Islet of Langerhans (tissue), 1 donor: ENCODE measurements at regions not wholly inside any gene's neighbourhood (a gene's known extent, or its start where the extent isn't known, plus 50 kb on each side); places are given as distances from the start of the nearest gene placed in this dataset.

Experiments used
- FAIRE-seq: peaks from one replicate; lab custom pipeline; 2011; peaks lifted over from hg19 to GRCh38; lab: Jason Lieb, UNC

DNA sequence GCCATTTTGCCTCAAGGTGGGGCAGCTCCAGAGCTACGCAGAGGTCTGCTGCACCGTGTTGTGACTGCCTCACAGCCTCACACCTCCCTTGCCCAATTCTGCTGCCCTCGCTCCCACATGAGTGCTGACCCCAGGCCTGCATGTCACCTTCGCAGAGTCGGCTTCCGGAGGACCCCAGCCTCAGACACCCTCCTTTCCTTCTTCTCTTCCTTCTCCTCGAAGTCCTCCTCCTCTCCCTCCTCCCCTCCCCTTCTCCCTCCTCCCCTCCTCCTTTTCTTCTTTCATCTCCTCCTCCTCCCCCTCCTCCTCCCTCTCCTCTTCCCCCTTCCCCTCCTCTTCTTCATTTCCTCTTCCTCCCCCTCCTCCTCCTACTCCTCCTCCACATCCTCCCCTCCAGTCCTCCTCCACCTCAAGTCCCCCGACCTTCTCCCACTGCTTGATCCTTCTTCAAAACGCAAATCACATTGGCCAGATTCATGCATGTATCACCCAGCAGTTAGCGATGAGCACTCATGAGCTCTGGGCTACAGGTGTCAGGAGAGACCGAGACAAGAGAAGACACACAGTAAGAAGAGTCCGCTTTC is 243.8 kb downstream of the RBFOX3 start:
- no peak for FAIRE-seq

DNA sequence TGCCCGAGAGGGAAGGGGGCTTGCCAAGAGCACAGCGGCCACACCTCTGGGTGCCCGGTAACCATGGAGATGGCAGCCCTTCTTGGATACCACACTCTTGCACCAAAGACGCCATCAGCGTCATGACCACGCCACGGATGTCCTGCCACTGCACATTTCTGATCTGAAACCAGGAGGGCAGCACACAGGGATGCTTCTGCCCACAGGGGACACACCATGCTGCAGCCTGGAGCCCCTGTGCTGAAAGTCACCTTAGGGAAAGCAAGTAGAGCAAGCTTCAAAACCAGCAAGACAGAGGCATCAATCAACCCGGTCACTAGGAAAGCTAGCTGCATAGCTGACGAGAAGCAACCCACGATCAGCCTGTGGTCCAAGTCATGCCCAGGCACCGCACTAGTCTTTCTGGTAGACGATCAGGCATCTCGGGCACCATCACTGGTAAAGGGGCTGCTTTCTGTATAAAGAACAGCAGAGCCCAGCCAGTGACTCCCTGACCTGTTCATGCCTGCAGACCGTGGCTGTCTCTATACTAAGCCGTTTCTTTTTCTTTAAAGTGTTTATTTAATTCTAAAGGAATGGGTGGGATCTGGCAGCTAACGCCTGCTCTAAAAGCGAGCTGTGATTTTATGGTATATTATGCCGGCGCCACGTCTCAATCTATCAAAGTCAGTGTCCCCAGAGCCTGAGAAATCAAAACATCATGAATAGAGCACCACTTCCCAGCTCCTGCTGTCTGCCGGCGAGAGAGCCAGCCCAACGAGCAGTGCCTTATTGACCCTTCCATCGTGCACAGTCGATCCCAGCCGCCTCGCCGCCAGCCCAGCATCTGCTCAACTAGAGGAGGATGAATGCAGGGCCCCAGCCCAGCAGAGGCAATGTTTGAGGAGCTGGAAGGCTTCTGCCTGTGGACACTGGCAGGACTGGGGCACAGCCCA is 244.7 kb downstream of the RBFOX3 start:
- no peak for FAIRE-seq

DNA sequence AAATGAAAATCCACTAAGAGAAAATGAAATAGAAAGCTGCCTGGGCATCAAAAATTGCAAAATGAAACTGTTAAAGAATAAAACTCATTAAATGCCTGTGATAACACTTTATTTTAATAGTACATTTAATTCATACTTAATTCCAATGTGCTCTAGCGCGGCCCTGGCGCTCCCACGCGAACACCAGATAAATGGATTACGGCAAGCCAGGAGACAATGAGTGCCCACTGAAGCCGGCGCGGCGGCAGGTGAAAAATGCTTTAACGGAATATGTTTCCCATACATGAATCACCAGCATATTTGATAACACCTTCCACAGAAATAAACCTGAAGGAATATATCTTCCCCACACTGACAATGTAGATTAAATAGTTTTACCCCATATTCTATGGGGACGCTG is 245.5 kb downstream of the RBFOX3 start:
- no peak for FAIRE-seq

DNA sequence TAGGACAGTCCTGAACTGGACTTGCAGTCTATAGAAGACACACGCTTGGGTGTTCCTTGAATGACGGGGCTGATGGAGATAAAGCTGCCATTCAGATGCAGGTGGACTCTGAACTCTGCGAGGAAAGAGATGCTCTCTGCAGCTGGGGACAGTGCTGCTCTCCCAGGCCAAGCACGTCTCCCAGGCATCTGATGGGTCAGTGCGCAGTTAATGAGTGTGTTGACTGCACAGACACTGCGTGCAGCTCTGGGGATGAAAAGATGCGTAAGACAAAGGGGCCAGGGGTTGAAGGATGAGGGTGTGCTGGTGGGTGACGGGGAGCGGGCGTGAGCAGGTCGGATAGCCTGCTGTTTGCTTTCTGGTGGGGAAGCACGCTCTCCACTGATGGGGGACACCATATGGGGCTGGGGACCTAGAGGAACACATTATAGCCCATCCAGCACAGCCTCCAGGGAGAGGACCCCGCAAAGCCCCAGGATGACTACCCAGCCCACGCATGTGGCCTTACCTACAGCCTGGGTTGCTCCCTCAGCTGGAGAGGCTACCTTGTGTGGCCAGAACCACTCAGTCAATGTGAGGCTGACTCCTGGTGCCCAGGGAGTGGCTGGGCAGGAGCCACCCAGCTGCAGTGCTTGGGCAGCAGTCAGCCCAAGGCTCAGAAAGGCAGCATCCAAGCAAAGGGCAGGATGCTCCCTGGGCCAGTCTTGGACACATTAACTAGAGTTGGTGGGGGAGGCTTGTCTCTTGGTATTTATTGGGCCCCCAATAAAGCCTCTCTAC is 246.3 kb downstream of the RBFOX3 start:
- FAIRE-seq, result no peak

DNA sequence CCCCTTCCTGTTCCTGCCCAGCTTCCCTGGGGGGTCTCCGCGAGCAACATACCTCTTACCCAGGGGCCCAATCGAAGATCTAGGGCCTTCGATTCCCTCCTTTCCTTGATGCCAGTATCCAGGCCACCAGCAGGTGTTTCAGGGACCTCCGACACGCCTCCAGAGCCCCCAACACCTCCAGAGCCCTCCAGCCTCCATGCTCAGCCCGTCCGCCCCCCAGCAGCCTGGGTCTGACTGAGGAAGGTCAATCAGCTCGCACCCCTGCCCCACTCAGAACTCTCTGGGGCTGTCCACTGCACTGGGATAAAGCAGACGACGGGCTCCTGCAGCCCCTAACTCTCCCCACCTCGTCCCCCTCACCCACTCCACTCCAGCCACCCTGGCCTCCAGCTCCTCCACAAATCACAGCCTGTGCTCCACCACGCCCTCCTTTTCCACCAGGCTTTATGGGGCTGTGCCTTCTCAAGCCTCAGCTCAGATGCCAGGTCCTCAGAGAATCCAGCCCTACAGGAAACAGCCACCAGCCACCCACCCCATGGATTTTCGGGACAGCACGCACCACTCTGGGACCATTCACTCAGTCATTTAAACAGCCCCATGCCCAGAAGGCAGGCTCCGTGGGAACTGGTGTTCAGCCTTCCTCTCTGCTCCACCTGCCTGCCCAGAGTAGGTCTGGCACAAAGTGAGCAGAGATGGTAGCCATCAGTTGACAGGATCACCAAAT is 247.1 kb downstream of the RBFOX3 start:
- no peak for FAIRE-seq

DNA sequence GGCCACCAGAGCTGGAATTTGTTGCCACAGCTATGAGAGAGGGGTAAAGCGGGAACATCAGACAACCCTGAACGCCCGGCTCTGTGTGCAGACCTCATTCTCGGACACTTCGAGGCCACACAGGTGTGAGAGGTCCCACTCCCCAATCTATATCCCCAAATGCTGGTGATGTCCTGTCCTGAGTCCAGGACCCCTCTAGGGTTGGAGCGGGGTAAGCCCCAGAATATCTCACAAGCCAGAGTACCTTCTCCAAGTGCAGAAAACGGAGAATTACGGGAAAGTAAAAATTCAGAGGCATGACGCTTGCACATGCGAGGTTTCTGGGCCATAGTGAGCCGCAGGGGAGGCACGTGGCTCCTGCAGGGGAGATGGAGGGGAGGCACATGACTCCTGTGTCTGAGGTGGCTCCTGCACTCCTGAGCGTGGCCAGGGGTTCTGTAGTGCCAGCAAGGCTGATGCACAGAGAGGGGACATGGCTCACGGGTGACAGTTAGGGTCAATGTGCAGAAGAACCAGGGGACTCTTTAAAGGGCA is 248.0 kb downstream of the RBFOX3 start:
- FAIRE-seq, result no peak

DNA sequence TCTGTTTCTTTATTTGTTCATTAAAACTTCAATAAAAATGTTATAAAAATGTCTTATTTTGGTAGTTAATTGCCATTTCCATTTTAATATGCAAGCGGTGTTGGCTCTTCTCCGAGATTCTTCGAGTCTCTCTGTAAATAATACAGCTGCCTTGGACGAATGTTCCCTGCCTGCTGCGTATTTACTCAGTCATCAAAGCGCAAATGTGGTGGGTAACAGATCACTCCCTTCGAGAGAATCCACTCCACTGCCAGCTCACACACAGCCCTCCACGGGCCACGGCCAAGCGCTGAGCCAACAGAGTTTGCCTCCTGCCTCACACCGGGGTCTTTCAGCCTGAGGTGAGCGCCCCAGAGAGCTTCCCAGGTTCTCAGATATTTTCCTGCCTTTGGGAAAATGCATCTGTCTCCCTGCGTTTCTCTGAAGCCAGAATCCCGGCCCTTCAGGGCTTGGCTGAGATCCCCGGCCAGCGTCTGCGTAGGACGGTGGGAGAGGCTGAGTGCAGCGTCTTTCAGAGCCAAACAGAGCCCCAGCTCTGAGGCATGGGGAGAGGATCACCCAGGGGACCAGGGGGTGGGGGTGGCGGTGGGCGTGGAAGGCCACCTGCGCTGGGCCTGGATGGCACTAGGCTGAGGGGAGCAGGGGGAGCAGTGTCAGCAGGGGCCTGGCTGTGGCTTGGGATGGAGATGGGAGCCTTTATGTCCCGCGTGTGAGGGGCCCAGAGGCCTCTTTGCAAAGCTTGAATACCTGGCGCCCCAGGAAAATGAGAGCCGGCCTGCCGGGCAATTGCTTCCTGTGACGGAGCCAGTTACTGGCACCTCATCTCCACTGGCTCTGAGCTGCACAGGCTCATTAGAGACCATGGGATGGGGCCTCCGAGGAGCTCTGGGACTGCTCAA is 248.7 kb downstream of the RBFOX3 start:
- FAIRE-seq, result no peak

DNA sequence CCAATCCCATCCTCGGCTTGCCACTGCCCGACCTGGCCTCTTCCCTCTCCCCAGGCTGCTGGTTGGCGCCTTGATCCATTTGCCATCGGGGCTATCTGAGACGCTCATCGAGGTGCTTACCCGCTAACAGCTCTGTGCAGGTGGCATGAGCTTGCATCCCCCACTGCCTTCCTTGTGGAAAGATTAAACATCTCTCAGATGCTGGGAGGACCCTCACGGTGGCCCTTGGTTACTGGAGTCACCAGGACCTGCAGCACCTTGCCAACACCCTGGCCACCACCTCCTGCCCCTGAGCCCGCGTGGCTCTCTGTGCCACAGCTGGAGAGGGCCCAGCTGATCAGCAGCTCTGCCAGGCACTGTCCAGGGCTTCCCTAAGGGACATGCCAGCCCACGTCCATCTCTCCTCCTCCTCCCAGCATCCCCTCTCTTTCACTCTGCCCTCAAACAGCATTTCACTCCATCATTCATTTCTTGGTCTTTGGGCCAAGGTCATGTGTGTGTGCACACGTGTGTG is 249.6 kb downstream of the RBFOX3 start:
- no peak for FAIRE-seq

DNA sequence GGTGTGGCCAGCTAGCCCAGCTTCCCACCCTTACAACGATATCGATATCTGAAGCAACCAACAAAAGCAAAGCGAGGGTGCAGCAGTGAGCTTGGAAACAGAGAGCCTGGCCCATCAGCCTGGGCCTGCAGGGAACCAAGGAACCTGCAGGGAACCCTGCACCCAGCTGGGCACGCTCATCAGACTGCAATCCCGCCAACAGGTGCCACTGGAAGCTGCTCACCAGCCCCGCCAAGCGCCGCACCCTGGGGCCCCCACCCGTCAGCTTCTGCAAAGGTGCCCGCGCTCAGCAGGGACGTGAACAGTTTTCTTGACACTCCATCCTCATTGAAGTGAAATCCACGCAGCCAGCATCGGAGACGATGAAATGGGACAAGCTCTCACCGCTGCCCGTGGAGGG is 250.7 kb downstream of the RBFOX3 start:
- FAIRE-seq, result no peak

DNA sequence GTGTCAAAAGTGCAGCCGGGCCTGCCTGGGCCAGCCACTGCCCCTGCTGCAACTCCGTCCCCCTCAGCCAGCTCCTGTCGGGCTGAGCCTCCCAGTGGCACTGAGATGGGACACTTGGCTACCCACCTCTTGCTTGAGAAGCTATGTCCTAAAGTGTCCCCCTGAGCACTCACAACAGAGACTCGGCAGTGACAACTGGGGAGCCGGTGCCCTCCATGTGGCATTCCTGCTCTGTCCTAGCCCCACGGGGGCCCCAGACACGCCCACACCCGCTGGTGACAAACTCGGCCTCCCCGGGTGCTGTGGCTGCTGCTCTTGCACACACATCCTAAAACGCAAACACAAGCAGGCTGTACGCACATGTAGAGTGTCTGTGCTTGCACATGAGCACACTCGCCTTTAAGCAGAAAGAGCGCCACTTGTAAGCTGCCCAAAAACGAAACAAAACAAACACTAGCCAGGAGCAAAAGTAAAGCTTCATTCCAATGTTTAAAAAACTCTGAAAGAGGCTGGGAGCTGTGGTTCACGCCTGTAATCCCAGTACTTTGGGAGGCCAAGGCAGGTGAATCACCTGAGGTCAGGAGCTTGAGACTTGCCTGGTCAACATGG is 253.9 kb downstream of the RBFOX3 start:
- FAIRE-seq, result no peak

DNA sequence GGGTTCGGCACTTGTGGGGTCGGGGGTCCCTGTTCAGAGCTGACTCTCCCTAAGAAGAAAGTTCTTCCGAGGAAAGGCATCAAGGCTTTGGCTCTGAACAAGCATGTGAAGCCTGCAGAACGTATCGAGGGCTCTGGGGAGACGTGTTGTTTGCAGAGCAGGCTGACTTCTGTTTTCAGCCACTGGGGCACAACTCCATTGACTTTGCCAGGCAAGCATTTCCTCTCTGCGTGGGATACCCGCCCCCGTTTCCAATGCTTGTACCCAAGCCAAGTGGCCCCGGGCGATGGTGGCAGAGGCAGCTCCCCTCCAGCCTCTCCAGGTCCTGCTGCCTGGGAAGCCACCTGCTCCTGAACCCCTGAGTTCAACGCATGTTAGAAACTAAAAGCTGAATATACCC is 255.7 kb downstream of the RBFOX3 start:
- no peak for FAIRE-seq

DNA sequence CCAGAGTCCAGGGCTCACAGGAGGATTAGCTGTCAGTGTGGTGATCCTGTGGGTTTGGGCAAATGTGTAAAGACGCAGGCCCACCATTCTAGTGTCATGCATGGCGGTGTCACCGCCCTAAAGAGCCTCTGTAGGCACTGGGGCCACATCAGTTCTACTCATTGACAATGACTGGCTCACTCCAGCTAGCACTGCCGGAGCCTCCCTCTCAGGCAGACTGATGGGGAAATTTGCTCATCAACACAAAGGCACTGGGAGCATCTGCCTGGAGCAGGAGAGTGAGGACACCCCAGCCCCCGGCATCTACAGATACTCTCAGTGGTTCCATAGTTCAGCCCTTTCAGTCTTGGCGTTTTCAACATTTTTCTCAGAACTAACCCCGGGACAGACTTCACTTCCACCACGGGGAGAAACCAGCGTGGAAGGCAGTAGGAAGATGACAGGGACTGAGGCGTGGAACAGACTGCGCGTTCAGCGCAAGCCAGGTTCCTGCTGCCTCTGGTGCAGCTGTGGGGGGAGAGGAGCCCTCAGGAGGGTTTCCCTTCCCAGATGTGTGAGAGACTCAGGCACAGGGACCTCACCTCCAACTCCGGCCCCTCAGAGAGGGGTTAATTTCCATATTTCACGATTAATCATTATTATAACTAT is 256.6 kb downstream of the RBFOX3 start:
- no peak for FAIRE-seq

DNA sequence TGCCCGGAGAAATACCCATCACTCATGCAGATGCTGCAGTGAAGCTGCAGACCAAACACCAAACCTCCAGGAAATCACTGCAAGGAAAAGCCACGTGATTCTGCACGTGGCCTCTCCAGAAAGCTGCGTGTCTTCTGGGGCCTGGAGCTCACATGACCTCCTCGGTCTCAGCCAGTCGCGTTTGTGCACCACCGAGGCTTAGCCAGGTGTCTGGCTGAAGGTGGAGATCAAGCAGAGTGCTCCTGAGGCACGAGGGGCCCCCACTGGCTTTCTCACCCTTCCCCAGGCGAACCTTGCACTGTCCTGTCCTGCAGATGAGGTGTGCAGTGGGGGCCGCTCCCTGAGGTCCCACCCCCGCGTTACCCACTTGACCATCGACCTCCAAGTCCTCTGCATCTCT is 257.3 kb downstream of the RBFOX3 start:
- no peak for FAIRE-seq

DNA sequence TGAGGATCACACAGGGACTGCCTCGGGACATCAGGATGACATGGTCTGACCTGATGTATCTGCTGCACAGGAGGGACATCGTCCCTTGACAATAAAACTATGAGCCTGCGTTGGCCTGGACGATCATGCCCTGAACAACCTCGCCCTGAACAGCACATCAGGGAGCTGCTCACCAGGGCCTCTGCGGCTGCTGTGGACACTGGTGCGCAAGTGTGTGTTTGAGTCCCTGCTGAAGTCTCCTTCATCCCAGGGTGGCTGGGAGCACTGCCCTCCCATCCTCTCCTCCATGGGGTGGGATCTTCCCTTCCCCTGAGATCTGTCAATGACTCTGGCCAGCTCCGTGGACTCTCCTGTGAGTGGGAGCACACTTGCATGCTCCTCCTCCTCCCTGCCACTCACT is 257.8 kb downstream of the RBFOX3 start:
- no peak for FAIRE-seq

DNA sequence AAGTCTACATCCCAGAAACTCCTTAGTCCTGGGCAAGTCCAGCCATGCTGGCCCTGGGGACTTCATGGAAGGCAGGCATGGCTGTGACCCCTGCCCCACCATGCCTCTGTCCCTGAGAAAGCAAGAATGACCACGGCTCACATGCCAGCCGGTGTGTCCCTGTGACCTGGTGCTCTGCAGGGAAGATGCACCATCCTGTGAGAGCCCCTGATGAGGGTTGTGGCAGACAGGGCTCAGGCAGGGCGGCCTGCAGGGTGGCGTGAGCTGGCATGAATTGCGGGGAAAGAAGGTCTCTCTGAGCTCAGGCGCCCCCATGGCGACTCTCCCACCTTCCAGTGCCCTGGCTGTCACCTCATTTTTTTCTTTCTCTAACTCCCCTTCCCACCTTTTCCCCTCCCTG is 260.3 kb downstream of the RBFOX3 start:
- no peak for FAIRE-seq

DNA sequence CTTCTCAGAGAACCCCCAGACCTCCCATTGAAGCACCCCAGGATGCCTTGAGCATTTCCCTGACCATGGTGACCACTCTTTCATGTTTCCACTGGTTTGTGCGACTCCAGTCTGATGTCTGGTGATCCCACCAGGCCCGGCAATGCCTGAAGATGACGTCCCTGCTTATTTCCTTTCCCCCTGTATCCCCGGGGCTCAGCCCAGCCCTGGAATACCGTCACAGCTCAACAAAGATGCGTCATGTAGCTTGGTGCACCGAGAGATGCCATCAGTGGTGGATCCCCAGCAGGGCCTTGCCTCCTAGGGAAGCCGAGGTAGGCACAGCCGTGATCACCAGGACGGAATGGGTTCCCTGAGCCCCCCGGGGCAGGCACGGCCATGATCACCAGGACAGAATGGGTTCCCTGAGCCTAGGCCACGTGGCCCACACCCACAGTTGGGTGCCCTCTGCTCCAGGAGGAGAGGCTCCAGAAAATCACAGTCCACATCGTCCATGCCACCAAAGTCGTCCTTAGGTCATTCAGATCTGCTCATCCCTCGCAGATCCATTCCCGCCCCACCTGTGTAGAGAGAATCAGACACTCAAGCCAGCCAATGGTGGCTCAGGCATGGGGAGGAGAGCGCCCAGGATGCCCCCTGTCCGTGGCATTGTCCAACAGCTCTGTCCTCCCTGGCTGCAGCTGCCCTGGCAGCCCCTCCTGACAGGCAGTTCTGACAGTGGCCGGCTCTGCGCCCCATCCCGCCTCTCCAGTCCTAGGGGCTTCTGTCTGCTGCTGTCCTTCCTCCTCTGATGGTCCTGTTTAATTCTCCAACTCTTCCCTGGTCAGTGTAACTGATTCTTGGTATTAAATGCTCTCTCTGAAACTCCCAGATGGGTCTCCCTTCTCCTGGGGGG is 261.1 kb downstream of the RBFOX3 start:
- FAIRE-seq, result no peak

DNA sequence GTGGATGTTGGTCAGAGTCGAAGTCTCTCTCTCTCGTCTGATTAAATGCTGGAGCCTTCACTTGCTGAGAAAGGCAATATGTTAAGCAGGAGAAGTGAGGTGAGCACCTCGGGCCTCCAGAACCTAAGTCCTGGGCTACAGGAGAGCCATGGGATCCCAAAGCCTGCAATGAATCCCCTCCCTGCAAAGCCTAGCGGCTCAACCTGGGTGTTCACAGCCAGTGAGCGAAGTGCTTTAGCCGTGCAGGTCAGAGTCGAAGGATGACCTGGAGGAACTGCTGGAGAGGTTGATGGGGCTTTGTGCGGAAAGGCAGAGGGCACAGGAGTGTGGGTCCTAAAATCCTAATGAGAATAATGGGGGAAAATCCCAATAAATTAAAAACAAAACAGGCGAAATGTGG is 267.8 kb downstream of the ENGASE start:
- FAIRE-seq, result no peak

DNA sequence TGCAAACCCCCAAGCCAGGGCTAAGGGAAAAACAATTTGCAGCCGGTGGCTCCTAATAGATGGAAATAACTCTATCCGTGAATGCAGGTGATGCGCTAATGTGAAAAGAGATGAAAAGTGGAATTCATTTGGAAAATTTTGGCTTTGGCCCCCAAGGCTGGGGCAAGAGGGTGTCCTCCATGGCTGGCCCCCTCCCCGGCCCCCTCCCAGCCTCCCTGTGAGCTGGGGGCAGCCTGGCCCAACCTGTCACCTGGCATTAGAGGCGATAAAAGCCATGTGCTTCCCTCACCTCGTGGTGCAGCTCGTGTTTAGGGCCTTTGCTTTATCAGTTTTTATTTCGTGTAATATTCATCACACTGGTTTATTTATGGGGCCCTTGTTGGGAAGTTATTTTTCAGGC is 267.2 kb downstream of the ENGASE start:
- no peak for FAIRE-seq

DNA sequence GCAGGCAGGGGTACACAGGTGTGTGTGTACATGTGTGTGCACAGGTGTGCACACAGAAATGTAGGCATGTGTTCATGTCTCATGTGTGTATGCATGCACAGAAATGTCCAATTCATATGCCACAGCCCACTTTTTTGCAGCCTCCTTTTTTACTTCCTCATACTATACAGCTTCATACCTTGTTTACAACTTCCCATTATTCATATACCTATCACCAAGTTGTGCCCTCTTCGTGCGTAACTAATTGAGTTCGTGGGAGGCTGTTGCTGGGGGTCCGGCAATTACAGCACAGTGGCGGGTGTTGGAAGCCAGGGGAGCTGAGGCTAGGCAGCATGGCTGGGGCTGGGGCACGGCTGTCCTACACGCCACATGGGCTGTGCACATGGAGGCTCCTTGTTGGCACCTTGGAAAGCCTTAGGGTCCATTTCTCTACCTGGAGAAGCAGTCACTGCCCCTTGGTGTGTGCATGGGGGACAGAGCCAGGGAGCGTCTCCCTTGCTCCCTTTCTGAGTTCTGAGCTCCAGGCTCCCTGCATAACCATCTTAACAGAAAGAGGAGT is 266.7 kb downstream of the ENGASE start:
- FAIRE-seq, result no peak
